ENCODE measurements at regions not wholly inside any gene's neighbourhood (a gene's known extent, or its start where the extent isn't known, plus 50 kb on each side); places are given as distances from the start of the nearest gene placed in this dataset.

- no peak for TF ChIP-seq POLR2A (IDR thresholded peaks at IDR 0.05; ENCODE audit: low read depth, low read length)
- TF ChIP-seq POLR2AphosphoS5 (IDR thresholded peaks at IDR 0.05; ENCODE audit: low read depth, low read length), result no peak
Observed at GRCh38 chr1:230495891-230496385, 69.8 kb upstream of the PGBD5 start.
